GM12878 (cell line): ENCODE measurements at regions not wholly inside any gene's neighbourhood (a gene's known extent, or its start where the extent isn't known, plus 50 kb on each side); places are given as distances from the start of the nearest gene placed in this dataset.

ENCODE experiments used
- CTCF ChIP-seq, 3 experiments: IDR thresholded peaks in 2 of 3; conservative IDR thresholded peaks in 1 of 3; 2 replicates each; pipeline ENCODE4 v1.5.1; 2011; ENCODE audit warnings: low read depth in 3 of 3, low read length in 3 of 3, mild to moderate bottlenecking in 3 of 3, control low read depth in 2 of 3, moderate library complexity in 2 of 3, inconsistent platforms in 1 of 3, mixed read lengths in 1 of 3; ENCODE audit not compliant: control insufficient read depth in 2 of 3, insufficient read depth in 1 of 3; ENCODE audit errors: extremely low read depth in 1 of 3
- EP300 ChIP-seq, 2 experiments: fragments of 150-350 bp in 1 of 2; IDR thresholded peaks; 2 replicates each; pipeline ENCODE4 v1.6.1; 2011 to 2012; ENCODE audit warnings: low read depth in 2 of 2, low read length in 2 of 2, borderline replicate concordance in 1 of 2, improper control_type of control experiment in 1 of 2, inconsistent platforms in 1 of 2; ENCODE audit not compliant: control insufficient read depth in 1 of 2
- FOS ChIP-seq: IDR thresholded peaks from 3 replicates; pipeline ENCODE4 v1.6.1; 2011; ENCODE audit warnings: borderline replicate concordance; ENCODE audit not compliant: insufficient read length; ENCODE audit errors: extremely low read depth
- GABPA ChIP-seq: IDR thresholded peaks from 2 replicates; pipeline ENCODE4 v1.6.1; 2014; ENCODE audit warnings: antibody characterized with exemption, low read depth, mild to moderate bottlenecking, inconsistent platforms
- NRF1 ChIP-seq: conservative IDR thresholded peaks from 2 replicates; pipeline ENCODE4 v1.6.1; 2011; ENCODE audit warnings: mild to moderate bottlenecking, low read depth, low read length, improper control_type of control experiment
- RELA ChIP-seq: fragments of 450-650 bp; IDR thresholded peaks from 2 replicates; pipeline ENCODE4 v1.8.0; 2014; ENCODE audit warnings: borderline replicate concordance; ENCODE audit not compliant: partially characterized antibody
- USF1 ChIP-seq: IDR thresholded peaks from 2 replicates; pipeline ENCODE4 v1.6.1; 2011; ENCODE audit warnings: borderline replicate concordance, low read depth, mild to moderate bottlenecking, moderate library complexity, mixed read lengths, low read length; ENCODE audit not compliant: insufficient read depth; ENCODE audit errors: extremely low read length

GRCh38 chr11:112725636-112726035, 235.6 kb upstream of the NCAM1 start:
- TF ChIP-seq USF1 (no peak), FOS (no peak), RELA (no peak), GABPA (no peak), NRF1 (no peak), CTCF (IDR thresholded peaks at IDR 0.05 in 2 of 3, conservative IDR thresholded peaks at IDR 0.05 in 1 of 3; ENCODE audit: control insufficient read depth in 2 of 3, extremely low read depth in 1 of 3, insufficient read depth in 1 of 3, low read depth in 3 of 3, low read length in 3 of 3) (no peak), EP300 (IDR thresholded peaks at IDR 0.05; ENCODE audit: borderline replicate concordance in 1 of 2, control insufficient read depth in 1 of 2, low read depth in 2 of 2, low read length in 2 of 2) (no peak)
